ENCODE measurements at regions not wholly inside any gene's neighbourhood (a gene's known extent, or its start where the extent isn't known, plus 50 kb on each side); places are given as distances from the start of the nearest gene placed in this dataset.

GRCh38 chr1:5579966-5580365, 412.3 kb downstream of the NPHP4 start:
- no peaks in the 10 kb centered on the region for H3K36me3 ChIP-seq (ENCODE audit: low read depth)
- no peak overlapping the region for H3K4me3 ChIP-seq
- intact Hi-C loops (cut with DNase I, micrococcal nuclease) = no loop called here
- no peak for ATAC-seq
- H3K9me3 ChIP-seq = no peaks in the 10 kb centered on the region
- no peak for TF ChIP-seq CTCF (IDR thresholded peaks at IDR 0.05)
- H3K4me1 ChIP-seq (ENCODE audit: low read depth) = no peaks in the 10 kb centered on the region
- no peak for DNase-seq

- intact Hi-C loops (cut with DNase I, micrococcal nuclease) = no loop called here
- TF ChIP-seq CTCF (IDR thresholded peaks at IDR 0.05) = no peak
- no peaks in the 10 kb centered on the region for H3K36me3 ChIP-seq (ENCODE audit: low read depth)
- H3K4me3 ChIP-seq = no peak overlapping the region
- DNase-seq (no peak), ATAC-seq (no peak)
- H3K9me3 ChIP-seq = no peaks in the 10 kb centered on the region
- no peaks in the 10 kb centered on the region for H3K4me1 ChIP-seq (ENCODE audit: low read depth)
These were observed 413.5 kb downstream of the NPHP4 start for GRCh38 chr1:5578690-5579089.

- H3K4me3 ChIP-seq = no peak overlapping the region
- no peak for TF ChIP-seq CTCF (IDR thresholded peaks at IDR 0.05)
- ATAC-seq (no peak), DNase-seq (no peak)
- H3K36me3 ChIP-seq (ENCODE audit: low read depth) = no peaks in the 10 kb centered on the region
- no peaks in the 10 kb centered on the region for H3K9me3 ChIP-seq
- intact Hi-C loops (cut with DNase I, micrococcal nuclease) = no loop called here
- no peaks in the 10 kb centered on the region for H3K4me1 ChIP-seq (ENCODE audit: low read depth)
These were observed 414.8 kb downstream of the NPHP4 start for GRCh38 chr1:5577255-5578040.

GRCh38 chr1:5576673-5577065, 415.6 kb downstream of the NPHP4 start:
- DNase-seq = no peak
- Histone ChIP-seq H3K4me3 (no peak overlapping the region), H3K9me3 (no peaks in the 10 kb centered on the region), H3K4me1 (ENCODE audit: low read depth) (no peaks in the 10 kb centered on the region), H3K36me3 (ENCODE audit: low read depth) (no peaks in the 10 kb centered on the region)
- TF ChIP-seq CTCF (IDR thresholded peaks at IDR 0.05) = no peak
- intact Hi-C loops (cut with DNase I, micrococcal nuclease) = no loop called here
- ATAC-seq = no peak

GRCh38 chr1:5576011-5576672, 416.1 kb downstream of the NPHP4 start:
- no peak for DNase-seq

More at GRCh38 chr1:5576011-5576672, 416.1 kb downstream of the NPHP4 start:
- no peak for ATAC-seq
- no peaks in the 10 kb centered on the region for H3K9me3 ChIP-seq
- TF ChIP-seq CTCF (IDR thresholded peaks at IDR 0.05) = no peak
- H3K36me3 ChIP-seq (ENCODE audit: low read depth) = no peaks in the 10 kb centered on the region
- intact Hi-C loops (cut with DNase I, micrococcal nuclease) = no loop called here
- no peaks in the 10 kb centered on the region for H3K4me1 ChIP-seq (ENCODE audit: low read depth)
- no peak overlapping the region for H3K4me3 ChIP-seq

Measured in mucosa of descending colon (tissue), 3 donors.